ENCODE measurements at regions not wholly inside any gene's neighbourhood (a gene's known extent, or its start where the extent isn't known, plus 50 kb on each side); places are given as distances from the start of the nearest gene placed in this dataset.
A peak's percentile ranks its signal among the peaks of the same experiment; 100 is the strongest.
"Not testable (repeated sequence)": the region's sequence is repeated elsewhere in the genome, so short reads cannot be mapped to it uniquely, and the experiment has no call there.

DNA sequence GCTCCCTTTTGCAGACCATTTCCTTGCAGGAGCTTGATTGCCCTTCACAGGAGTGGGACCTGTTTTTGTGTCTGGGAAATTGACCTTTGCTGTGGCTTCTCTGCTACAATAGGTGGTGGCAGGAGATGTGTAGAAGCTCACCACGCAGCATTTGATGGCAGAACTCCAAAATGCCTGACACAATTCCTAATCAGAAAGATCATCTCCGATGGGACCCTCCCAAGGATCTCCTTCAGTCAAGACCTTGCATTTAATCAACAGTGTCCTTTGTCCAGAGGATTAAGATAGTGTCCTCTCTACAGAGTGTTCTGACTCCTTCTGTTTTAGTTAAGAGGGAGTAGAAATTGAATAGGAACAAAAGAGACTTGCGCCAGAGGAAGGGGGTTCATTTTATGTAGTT, 83.6 kb upstream of the DDHD1 start:
- DNase-seq: no peak

DNA sequence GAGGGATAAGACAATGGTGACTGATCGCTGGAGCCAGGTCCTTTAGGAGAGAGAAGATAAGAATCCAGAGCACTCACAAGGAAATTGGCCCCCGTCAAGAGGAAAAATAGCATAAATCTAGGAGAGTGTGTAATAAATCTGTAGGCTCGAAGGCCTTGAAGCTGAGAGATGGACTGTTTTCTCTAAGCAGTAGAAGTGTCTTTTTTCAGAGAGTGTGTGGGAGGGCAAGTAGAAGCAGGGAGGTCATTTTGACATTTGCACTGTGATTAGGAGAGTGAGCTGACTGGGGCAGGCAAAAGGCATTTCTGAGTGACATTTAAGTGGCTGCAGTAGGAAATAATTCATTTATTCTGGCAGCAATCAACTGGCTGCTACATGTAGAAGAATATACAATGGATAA, 78.0 kb upstream of the DDHD1 start:
- no peak for DNase-seq

DNA sequence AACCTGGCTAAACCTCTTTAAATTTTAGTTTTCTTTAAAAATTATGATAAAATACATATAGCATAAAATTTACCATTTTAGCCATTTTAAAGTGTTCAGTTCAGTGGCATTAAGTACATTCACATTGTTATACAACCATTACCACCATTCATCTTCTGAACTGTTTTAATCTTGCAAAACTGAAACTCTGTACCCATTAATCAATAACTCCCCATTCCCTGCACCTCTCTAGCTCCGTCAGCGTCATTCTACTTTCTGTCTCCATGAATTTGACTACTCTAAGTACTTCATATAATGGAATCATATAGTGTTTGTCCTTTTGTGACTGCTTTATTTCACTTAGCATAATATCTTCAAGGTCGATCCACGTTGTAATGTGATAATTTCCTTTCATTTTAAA, 75.8 kb upstream of the DDHD1 start:
- no peak for DNase-seq

DNA sequence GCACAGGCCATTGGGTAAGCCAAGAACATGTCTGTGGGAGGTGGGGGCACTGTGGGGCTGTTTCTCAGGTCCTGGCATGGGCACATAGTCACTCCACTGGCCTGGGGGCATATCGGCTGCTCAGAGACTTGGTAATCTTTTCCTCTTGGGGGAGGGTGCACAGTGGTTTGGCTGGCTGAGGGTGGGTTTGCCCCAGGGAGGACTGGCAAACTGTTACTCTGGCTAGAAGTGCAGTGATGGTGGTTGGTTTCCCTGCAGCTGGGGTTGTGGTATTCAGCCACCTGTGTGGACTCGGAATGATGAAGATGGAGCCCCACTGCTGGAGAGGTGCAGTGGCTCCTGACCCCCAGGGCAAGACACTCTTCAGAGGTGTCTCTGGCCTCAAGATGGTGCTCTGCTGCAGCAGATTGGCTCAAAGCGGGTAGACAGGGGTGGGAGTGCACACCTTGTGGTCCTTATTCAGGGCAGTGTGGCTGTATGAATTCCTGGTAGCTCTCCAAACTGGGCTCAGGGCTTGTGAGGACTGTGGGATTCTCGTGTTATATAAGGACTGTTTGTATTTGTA, 74.1 kb upstream of the DDHD1 start:
- DNase-seq: no peak

DNA sequence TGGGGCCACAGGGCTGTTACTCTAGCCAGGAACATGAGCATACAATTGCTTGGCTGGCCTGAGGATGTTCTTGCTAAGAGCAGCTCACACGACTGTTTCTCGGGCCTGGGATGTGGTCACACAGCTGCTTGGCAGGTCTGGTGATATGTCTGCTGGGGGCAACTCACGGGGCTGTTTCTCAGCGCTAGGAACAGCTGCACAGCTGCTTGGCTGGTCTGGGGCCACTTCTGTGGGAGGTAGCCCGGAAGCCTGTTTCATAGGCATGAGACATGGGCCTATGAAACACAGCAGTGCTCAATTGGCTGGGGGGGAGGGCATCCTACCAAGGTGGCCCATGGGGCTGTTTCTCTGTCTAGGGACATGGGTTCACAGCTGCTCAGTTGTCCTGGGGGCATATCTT, 73.4 kb upstream of the DDHD1 start:
- DNase-seq: no peak

DNA sequence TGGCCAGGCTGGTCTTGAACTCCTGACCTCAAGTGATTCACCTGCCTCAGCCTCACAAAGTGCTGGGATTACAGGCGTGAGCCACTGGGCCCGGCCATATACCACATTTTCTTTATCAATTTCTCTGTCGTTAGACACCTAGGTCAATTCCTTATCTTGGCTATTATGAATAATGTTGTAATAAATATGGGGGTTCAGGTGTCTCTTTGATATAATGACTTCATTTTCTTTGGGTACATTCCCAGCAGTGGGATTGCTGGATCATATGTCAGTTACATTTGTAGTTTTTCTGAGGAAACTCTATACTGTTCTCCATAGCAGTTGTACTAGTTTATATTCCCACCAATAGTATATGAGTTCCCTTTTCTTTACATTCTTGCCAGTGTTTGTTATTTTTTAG, 67.8 kb upstream of the DDHD1 start:
- DNase-seq: no peak

DNA sequence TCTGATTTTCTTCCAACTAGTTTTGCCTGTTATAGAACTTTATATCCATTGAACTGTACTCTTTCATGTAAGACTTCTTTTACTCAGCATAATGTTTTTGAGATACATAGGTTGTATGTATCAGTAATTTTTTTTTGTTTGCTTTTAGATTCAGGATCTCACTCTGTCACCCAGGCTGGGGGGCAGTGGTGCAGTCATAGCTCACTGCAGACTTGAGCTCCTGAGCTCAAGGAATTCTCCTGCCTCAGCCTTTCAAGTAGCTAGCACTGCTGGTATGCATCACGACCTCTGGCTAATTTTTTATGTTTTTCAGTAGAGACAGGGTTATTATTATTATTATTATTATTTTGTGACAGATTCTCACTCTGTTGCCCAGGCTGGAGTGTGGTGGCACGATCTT, 65.0 kb upstream of the DDHD1 start:
- DNase-seq: no peak

DNA sequence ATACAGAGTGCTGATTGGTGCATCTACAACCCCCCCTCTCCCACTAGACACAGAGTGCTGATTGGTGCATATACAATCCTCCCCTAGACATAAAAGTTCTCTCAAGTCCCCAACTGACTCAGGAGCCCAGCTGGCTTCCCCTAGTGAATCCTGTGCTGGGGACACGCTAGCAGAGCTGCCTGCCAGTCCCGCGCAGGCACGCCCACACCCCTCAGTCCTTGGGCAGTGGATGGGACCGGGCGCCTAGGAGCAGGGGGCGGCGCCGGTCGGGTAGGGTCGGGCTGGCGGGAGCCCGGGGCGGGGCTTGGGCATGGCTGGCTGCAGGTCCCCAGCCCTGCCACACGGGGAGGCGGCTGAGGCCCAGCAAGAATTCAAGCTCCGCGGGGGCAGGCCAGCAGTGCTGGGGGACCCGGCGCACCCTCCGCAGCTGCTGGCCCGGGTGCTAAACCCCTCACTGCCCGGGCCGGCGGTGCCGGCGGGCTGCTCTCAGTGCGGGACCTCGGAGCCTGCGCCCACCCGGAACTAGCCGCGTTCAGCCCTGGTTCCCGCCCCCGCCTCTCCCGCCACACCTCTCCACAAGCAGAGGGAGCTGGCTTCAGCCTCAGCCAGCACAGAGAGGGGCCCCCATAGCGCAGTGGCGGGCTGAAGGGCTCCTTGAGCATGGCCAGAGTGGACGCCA, 64.3 kb upstream of the DDHD1 start:
- peak; percentile 65 for DNase-seq

DNA sequence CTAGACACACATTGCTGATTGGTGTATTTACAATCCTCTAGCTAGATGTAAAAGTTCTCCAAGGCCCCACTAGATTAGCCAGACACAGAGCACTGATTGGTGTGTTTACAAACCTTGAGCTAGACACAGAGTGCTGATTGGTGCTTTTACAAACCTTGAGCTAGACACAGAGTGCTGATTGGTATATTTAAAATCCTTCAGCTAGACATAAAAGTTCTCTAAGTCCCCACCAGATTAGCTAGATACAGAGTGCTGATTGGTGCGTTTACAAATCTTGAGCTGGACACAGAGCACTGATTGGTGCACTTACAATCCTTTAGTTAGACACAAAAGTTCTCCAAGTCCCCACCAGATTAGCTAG, 63.8 kb upstream of the DDHD1 start:
- not testable (repeated sequence) for DNase-seq

DNA sequence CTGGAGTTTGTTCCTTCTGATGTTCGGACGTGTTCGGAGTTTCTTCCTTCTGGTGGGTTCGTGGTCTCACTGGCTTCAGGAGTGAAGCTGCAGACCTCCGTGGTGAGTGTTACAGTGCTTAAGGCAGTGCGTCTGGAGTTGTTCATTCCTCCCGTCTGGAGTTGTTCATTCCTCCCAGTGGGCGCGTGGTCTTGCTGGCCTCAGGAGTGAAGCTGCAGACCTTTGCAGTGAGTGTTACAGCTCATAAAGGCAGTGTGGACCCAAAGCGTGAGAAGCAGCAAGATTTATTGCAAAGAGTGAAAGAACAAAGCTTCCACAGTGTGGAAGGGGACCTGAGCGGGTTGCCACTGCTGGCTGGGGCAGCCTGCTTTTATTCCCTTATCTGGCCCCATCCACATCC, 63.4 kb upstream of the DDHD1 start:
- not testable (repeated sequence) for DNase-seq

DNA sequence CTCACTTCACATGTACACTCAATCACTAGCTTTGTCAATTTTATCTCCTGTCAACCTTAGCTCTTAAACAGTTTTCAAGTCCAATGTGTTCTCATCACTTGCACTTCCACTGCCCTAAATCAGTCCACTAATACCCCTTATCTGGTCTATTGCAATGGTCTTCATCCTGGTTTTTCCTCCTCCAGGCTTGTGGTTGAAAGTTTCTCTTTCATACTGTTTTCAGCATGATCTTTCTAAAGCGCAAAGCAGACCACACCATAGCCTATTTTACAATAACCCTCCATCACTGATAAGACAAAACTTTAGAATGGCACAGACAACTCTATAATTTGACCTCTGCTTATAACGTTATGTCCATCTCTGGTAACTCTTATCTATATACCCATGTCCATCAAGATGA, 62.0 kb upstream of the DDHD1 start:
- DNase-seq: no peak

DNA sequence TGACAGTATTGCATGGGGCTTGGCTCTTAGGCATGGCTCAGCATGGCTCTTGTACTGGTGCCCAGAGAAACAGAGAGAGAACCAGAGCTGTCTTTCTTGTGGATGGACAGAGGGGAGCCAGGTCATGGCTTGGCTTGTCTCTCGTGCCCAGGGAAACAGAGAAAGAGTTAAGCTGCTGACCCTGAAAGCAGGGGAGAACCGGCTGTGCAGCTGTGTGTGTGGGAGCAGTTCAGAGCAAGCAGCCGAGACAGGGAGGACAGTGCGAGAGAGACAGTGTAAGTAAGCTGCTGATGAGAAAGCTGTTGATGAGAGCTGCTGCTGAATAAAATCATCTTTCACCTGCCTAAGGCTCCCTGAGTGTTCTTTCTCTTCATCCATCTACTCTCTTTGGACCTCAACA, 61.3 kb upstream of the DDHD1 start:
- no peak for DNase-seq

DNA sequence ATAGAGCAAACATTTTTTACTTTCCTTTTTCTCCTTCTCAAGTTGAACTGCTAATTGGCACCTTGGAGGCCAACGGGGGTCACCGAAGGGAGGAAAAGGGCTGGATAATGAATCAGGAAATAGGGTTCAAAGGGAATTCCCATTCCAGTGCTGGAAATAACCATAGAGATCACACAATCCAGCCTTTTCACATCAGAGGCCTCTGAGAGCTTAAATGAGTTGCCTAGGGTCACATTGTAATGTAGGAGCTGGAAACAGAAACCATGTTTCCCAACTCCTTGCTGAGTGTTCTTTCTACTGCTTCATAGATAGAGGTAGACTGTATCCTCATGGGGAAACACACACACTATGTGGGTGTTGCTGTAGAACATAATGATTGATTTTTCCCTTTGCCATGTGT, 60.6 kb upstream of the DDHD1 start:
- DNase-seq: no peak

DNA sequence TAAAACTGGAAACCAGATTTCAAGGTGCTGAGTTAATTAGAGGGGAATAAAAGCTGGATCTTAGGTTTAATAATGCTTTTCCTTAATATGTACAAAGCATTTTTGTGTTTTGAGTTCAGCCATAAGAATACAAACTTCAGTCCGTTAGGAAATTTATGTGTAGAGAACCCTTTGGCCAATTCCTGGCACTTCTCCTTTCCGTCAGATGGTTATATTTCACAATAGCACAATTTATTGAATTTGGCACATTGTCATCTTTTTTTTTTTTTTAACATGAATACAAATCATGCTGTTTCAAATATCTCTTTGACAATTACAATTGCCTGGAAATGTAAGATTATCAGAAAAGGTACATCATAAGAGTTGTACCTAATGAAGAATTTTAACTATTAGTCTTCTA, 56.2 kb upstream of the DDHD1 start:
- no peak for DNase-seq
